ENCODE measurements at regions not wholly inside any gene's neighbourhood (a gene's known extent, or its start where the extent isn't known, plus 50 kb on each side); places are given as distances from the start of the nearest gene placed in this dataset.
A peak's percentile ranks its signal among the peaks of the same experiment; 100 is the strongest.

GRCh38 chr12:68451261-68452077 lies 119.3 kb upstream of the MDM1 start:
- peak; percentile 30 for DNase-seq (ENCODE audit: low read depth)

- DNase-seq (ENCODE audit: low read depth): no peak
Measured at GRCh38 chr12:68452078-68452715, 120.0 kb upstream of the MDM1 start.

GRCh38 chr12:68453278-68453677 lies 121.1 kb upstream of the MDM1 start:
- no peak for DNase-seq (ENCODE audit: low read depth)

- DNase-seq (ENCODE audit: low read depth): no peak
Measured at GRCh38 chr12:68453876-68454275, 121.7 kb upstream of the MDM1 start.

- DNase-seq (ENCODE audit: low read depth): no peak
Measured at GRCh38 chr12:68454892-68455291, 122.7 kb upstream of the MDM1 start.

GRCh38 chr12:68455691-68456345 lies 123.7 kb upstream of the MDM1 start:
- DNase-seq (ENCODE audit: low read depth): no peak

- DNase-seq (ENCODE audit: low read depth): no peak
Measured at GRCh38 chr12:68458866-68459265, 126.7 kb upstream of the MDM1 start.

GRCh38 chr12:68460236-68460635 lies 128.1 kb upstream of the MDM1 start:
- DNase-seq (ENCODE audit: low read depth): no peak

- DNase-seq (ENCODE audit: low read depth): no peak
Measured at GRCh38 chr12:68461645-68462044, 129.5 kb upstream of the MDM1 start.

GRCh38 chr12:68462803-68463202 lies 130.6 kb upstream of the MDM1 start:
- DNase-seq (ENCODE audit: low read depth): no peak

GRCh38 chr12:68465227-68465626 lies 133.1 kb upstream of the MDM1 start:
- no peak for DNase-seq (ENCODE audit: low read depth)

- no peak for DNase-seq (ENCODE audit: low read depth)
Measured at GRCh38 chr12:68467514-68467913, 135.4 kb upstream of the MDM1 start.

- DNase-seq (ENCODE audit: low read depth): no peak
Measured at GRCh38 chr12:68468036-68468435, 135.9 kb upstream of the MDM1 start.

GRCh38 chr12:68469113-68469512 lies 137.0 kb upstream of the MDM1 start:
- no peak for DNase-seq (ENCODE audit: low read depth)

- no peak for DNase-seq (ENCODE audit: low read depth)
Measured at GRCh38 chr12:68470664-68471328, 138.6 kb upstream of the MDM1 start.

- no peak for DNase-seq (ENCODE audit: low read depth)
Measured at GRCh38 chr12:68474467-68475204, 136.1 kb upstream of the RAP1B start.

GRCh38 chr12:68476794-68477193 lies 133.9 kb upstream of the RAP1B start:
- DNase-seq (ENCODE audit: low read depth): no peak

- DNase-seq (ENCODE audit: low read depth): no peak
Measured at GRCh38 chr12:68477261-68477772, 133.4 kb upstream of the RAP1B start.

GRCh38 chr12:68477906-68478305 lies 132.8 kb upstream of the RAP1B start:
- DNase-seq (ENCODE audit: low read depth): no peak

- no peak for DNase-seq (ENCODE audit: low read depth)
Measured at GRCh38 chr12:68478516-68479260, 132.0 kb upstream of the RAP1B start.

All from activated T-cell treated with anti-CD3 and anti-CD28 coated beads for 48 hours (primary cell).